GM18507 (cell line): ENCODE measurements at regions not wholly inside any gene's neighbourhood (a gene's known extent, or its start where the extent isn't known, plus 50 kb on each side); places are given as distances from the start of the nearest gene placed in this dataset.

Experiments used
- DNase-seq: peaks from one replicate; pipeline ENCODE4 v3.0.0; 2011; ENCODE audit warnings: low read depth; ENCODE audit not compliant: insufficient read length; ENCODE audit errors: extremely low spot score
- FAIRE-seq: peaks from 2 replicates; lab custom pipeline; 2011; peaks lifted over from hg19 to GRCh38; lab: Jason Lieb, UNC

DNA sequence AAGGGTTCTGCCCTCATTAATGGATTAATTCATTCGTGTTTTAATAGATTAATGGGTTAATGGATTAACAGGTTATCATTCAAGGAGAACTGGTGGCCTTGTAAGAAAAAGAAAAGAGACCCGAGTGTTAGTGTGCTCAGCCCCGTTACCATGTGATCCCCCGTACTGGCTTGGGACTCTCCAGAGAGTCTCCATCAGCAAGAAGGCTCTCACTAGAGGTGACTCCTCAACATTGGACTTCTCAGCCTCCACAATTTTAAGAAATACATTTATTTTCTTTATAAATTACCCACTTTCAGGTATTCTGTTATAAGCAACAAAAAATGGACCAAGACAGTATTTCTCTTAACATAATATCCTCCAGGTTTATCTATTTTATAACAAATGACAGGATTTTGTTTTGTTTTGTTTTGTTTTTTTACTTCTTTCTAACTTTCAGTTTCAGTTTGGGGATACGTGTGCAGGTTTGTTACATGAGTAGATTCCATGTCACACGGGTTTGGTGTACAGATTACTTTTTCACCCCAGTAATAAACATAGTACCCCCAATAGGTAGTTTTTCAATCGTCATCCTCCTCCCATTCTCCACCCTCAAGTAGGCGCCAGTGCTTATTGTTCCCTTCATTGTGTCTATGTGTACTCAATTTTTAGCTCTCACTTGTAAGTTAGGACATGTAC lies 456.1 kb downstream of the DNAH5 start:
- FAIRE-seq (no peak), DNase-seq (no peak)

GRCh38 chr5:13480834-13481233 lies 463.7 kb downstream of the DNAH5 start:
- FAIRE-seq, result no peak
- DNase-seq, result no peak

GRCh38 chr5:13478831-13479465 lies 465.5 kb downstream of the DNAH5 start:
- no peak for FAIRE-seq
- no peak for DNase-seq

DNA sequence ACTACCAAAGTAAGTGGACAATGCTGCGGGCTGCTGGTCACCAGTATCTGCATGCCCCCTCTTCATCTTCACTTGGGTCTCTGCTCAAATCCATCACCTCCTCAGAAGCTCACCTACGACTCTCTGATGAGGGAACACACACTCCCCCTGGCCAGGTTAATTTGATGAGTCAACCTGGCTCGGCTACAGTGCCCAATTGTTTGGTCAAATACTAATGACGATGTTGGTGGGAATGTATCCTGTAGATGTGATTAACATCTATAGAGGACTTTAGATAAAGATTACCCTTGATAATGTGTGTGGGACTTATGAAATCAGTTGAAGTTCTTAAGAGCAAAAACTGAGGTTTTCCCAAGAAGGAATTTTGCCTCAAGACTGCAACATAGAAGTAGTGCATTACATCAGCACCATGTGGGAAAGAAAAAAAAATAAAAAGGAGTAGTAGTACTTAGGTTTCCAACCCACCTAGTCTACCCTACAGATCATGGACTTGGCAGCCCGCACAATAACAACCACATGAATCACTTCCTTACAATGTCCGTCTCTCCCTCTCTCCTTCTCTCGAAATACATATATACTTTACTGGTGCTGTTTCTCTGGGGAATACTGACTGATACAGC lies 467.3 kb downstream of the DNAH5 start:
- DNase-seq (no peak), FAIRE-seq (no peak)

DNA sequence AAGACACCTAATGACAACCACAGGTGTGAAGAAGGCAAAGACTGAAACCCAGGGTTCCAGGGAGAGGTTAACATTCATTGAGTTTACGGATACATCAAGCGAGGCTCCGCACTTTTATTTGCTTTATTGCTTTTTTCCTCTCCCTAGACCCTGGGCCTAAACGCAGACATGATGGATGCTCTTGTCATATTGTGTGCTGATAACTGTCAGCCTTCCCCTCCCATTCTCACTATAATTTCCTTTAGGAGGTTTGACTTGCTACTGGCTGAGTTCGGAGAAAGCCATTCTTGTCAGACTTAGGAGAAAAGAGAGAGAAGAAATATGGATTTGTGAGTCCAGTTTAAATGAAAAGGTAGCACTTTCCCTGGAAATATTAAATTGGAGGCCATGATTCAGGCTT lies 471.6 kb downstream of the DNAH5 start:
- FAIRE-seq (no peak), DNase-seq (no peak)

DNA sequence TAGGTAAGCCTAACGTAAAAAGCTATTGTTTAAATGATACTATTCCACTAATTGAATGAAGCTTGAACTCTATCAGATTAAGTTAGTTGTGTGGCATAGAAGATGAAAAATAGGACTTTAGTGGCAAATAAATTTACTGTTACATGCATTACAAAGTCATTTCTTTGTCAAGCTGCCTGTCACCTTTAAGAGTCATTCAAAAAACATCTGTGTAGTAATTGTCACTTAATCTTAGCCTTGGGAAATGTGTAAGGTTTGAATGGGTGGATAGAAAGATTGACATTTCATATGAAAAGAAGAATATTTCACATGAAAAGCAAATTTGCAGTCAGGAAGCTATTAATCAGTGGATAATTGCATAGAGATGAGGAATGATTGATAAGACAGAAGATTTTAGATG lies 473.5 kb downstream of the DNAH5 start:
- DNase-seq (no peak), FAIRE-seq (no peak)

GRCh38 chr5:13470263-13470662 lies 474.2 kb downstream of the DNAH5 start:
- DNase-seq (no peak), FAIRE-seq (no peak)

GRCh38 chr5:13464532-13465193 lies 479.8 kb downstream of the DNAH5 start:
- no peak for FAIRE-seq
- no peak for DNase-seq

- DNase-seq, result no peak
- no peak for FAIRE-seq
Observed at GRCh38 chr5:13460587-13460986, 483.9 kb downstream of the DNAH5 start.

DNA sequence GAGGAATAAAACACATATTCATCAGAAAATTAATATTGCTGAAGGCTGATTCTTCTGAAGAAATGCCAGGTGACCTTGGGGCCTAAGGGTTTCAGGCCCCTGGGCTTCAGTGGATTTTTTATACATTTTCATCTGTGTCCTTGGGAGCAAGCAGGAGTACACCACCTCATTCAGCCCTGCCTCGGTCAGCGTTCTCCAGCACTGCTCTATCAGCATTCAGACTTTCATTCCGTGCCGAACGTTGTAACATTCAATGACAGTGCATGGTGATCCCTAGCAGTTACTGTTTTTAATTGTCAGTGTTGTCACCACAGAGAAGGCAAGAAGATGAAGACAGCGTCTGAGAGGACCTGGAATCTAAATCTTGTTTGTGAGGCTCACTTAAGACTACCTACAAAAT lies 490.4 kb downstream of the DNAH5 start:
- FAIRE-seq (no peak), DNase-seq (no peak)

DNA sequence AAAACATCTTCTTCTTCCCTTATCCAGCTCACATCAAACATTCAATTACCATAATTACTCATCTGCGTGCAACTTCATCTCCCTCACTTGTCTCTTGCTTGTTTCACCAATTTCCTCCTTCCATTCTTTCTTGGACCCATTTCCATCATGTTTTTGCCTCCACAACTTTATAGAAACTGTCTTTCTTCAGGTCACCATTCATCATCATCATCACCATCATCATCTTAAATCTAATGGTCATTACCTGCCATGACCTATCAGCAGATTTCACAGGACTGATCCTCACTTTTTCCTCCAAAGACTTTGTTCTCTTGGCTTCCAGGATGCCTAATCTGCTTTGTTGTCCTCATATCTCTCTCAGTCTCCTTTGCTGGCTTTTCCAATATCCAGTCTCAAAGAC lies 495.6 kb downstream of the DNAH5 start:
- DNase-seq (no peak), FAIRE-seq (no peak)

- no peak for DNase-seq
- no peak for FAIRE-seq
Observed at GRCh38 chr5:13439430-13439829, 505.1 kb downstream of the DNAH5 start.

- no peak for FAIRE-seq
- DNase-seq, result no peak
Observed at GRCh38 chr5:13427827-13428557, 516.5 kb downstream of the DNAH5 start.

DNA sequence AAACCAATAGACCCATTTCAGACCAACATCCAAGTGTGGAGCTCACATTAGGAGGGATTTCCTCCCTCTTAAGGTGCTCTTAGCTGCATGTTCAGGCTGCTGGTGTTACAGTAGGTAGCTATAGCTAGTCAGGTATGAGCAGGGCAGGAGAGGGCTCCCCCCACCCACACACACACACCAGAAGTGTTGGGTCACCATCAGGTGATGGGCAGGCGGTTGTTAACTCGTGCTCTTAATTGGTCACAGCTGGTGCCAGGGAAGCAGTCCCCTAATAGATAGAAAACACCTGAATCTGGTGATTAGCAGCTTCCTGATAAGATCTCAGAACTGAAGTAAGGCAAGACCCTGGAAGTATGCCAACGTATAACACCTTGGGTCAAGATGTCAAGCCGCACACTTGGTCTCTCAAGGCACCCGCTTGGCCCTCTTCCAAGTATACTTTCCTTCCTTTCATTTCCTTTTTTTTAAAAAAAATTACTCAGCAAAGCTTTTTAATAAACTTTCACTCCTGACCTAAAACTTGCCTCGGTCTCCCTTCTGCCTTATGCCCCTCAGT lies 532.4 kb downstream of the DNAH5 start:
- no peak for DNase-seq
- no peak for FAIRE-seq

DNA sequence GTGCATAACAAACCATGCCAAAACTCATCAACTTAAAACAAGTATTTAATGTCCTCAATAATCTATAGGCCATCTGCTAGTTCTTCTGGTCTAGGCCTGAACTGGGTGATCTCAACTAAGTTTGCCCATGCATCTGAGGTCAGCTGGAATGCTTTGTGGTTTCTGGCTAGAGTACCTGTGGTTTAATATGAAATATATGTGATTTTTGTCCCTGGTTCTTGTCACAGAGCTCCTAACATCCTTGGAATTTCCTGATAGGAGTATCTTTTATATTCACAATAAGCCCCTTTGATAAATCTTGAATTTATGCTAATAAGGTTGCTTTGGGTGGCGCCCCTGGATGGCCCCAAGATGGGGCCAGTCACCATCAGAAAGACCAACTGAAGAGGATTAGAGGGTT lies 535.9 kb downstream of the DNAH5 start:
- DNase-seq (no peak), FAIRE-seq (no peak)

DNA sequence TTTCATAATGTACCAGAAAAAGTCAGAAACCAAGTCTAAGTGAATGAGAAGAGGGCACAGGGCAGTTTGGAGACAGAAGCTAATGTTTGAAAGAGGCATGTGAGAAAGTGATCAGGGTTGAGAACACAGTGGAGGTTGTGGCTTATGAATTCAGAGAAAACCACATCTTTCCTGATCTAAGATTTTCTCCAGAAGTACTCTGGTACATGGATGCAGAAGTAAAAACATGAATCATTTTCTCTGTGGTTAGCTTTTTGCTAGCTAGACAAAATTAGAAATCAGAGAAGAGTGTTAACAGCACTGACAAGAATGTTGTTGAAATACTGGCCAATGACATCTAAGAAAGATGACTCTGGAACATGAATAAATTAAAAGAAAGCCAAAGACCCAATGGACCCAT lies 541.1 kb downstream of the DNAH5 start:
- DNase-seq (no peak), FAIRE-seq (no peak)

GRCh38 chr5:13385066-13385465 lies 559.4 kb downstream of the DNAH5 start:
- FAIRE-seq (no peak), DNase-seq (no peak)

DNA sequence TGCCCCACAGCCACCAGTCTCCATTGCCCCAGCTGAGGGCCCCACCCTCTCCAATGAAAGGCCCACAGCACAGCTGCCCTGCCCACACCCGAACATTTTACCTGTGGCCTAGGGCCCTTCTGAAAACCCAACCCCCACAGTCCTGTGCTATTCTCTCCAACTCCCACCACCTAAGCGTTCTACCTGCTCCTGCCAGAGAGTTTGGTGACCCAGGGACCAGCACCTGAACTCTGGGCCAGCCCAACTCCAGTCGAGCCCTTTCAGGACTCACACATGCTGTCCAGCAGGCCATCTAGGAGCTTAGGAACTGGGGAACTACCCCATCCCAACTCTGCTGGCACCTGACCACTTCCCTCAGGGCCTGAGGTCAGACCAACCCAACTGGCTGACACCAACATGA lies 562.3 kb downstream of the DNAH5 start:
- no peak for DNase-seq
- no peak for FAIRE-seq

DNA sequence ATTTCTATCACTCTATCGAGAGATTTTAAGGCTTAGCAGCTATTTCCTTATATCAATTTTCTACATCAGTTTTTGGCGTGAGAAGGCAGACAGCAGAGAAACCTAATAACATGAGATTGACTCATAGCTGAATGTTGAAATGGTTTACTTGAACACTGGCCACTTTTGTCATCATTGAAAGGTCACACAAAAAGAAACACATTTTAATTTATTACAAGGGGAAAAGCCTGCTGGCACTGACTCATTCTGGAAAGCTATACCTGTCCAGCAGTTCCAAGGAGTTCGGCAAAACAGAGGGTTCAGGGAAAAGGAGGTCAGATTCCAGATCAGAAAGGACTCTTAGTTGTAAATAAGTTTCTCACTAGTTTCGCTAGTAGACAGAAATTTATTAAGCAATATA lies 566.4 kb downstream of the DNAH5 start:
- FAIRE-seq, result no peak

GRCh38 chr5:13359344-13359743 lies 585.1 kb downstream of the DNAH5 start:
- DNase-seq, result no peak
- FAIRE-seq, result no peak

More for the DNA sequence above, 566.4 kb downstream of the DNAH5 start:
- DNase-seq, result no peak
